ENCODE measurements at regions not wholly inside any gene's neighbourhood (a gene's known extent, or its start where the extent isn't known, plus 50 kb on each side); places are given as distances from the start of the nearest gene placed in this dataset.

GRCh38 chr4:108328383-108328732 is 159.6 kb upstream of the LEF1 start:
- Mint-ChIP-seq H3K4me1 (peaks cover 22% of the 10 kb centered on the region), H3K9me3 (ENCODE audit: low read depth) (no peaks in the 10 kb centered on the region), H3K27me3 (no peaks in the 10 kb centered on the region), H3K4me3 (no peak overlapping the region), H3K27ac (no peak overlapping the region), H3K36me3 (ENCODE audit: low read depth) (no peaks in the 10 kb centered on the region)
- ChIA-PET CTCF (no interaction called here), POLR2A (interaction anchor here (0.7 kb wide), 1 partner anchor 424 kb away, joined by 3 read pairs; no protein-coding TSS in a partner anchor)
- ATAC-seq, result no peak
- intact Hi-C loops (cut with DNase I, micrococcal nuclease), result no loop called here
- DNase-seq, result no peak

- intact Hi-C loops (cut with DNase I, micrococcal nuclease), result no loop called here
- Mint-ChIP-seq H3K36me3 (ENCODE audit: low read depth) (no peaks in the 10 kb centered on the region), H3K4me3 (no peak overlapping the region), H3K27ac (no peak overlapping the region), H3K27me3 (no peaks in the 10 kb centered on the region), H3K4me1 (peaks cover 22% of the 10 kb centered on the region), H3K9me3 (ENCODE audit: low read depth) (no peaks in the 10 kb centered on the region)
- peak; percentile 57 for ATAC-seq
- CTCF ChIA-PET, result interaction anchor here (0.7 to 1.1 kb wide), 3 partner anchors 11 to 314 kb away, joined by 3 to 4 read pairs (median 4); no protein-coding TSS in a partner anchor
- POLR2A ChIA-PET, result interaction anchor here (0.7 kb wide), 1 partner anchor 425 kb away, joined by 3 read pairs; no protein-coding TSS in a partner anchor
- no peak for DNase-seq
Observed at GRCh38 chr4:108327642-108328382, 159.1 kb upstream of the LEF1 start.

GRCh38 chr4:108325561-108325960 is 156.8 kb upstream of the LEF1 start:
- ChIA-PET CTCF (interaction anchor here (0.8 kb wide), 1 partner anchor 306 kb away, joined by 4 read pairs; no protein-coding TSS in a partner anchor), POLR2A (no interaction called here)
- Mint-ChIP-seq H3K27me3 (no peaks in the 10 kb centered on the region), H3K4me3 (no peak overlapping the region), H3K36me3 (ENCODE audit: low read depth) (no peaks in the 10 kb centered on the region), H3K9me3 (ENCODE audit: low read depth) (peaks cover 3% of the 10 kb centered on the region), H3K4me1 (peaks cover 22% of the 10 kb centered on the region), H3K27ac (no peak overlapping the region)
- DNase-seq (no peak), ATAC-seq (no peak)
- intact Hi-C loops (cut with DNase I, micrococcal nuclease), result no loop called here

- ChIA-PET CTCF (no interaction called here), POLR2A (no interaction called here)
- ATAC-seq (no peak), DNase-seq (no peak)
- Mint-ChIP-seq H3K9me3 (ENCODE audit: low read depth) (peaks cover 3% of the 10 kb centered on the region), H3K4me1 (peaks cover 22% of the 10 kb centered on the region), H3K4me3 (no peak overlapping the region), H3K36me3 (ENCODE audit: low read depth) (no peaks in the 10 kb centered on the region), H3K27me3 (no peaks in the 10 kb centered on the region), H3K27ac (no peak overlapping the region)
- intact Hi-C loops (cut with DNase I, micrococcal nuclease), result no loop called here
Observed at GRCh38 chr4:108324450-108324849, 155.7 kb upstream of the LEF1 start.

GRCh38 chr4:108322497-108322896 is 153.8 kb upstream of the LEF1 start:
- ChIA-PET POLR2A (no interaction called here), CTCF (interaction anchor here (1.1 kb wide), 1 partner anchor 14 kb away, joined by 4 read pairs; no protein-coding TSS in a partner anchor)
- H3K27ac Mint-ChIP-seq, result no peak overlapping the region
- H3K27me3 Mint-ChIP-seq, result no peaks in the 10 kb centered on the region
- H3K9me3 Mint-ChIP-seq (ENCODE audit: low read depth), result peaks cover 3% of the 10 kb centered on the region
- intact Hi-C loops (cut with DNase I, micrococcal nuclease), result no loop called here
- ATAC-seq (no peak), DNase-seq (no peak)
- peaks cover 2% of the 10 kb centered on the region for H3K4me1 Mint-ChIP-seq
- H3K4me3 Mint-ChIP-seq, result no peak overlapping the region
- H3K36me3 Mint-ChIP-seq (ENCODE audit: low read depth), result no peaks in the 10 kb centered on the region

GRCh38 chr4:108320061-108320460 is 151.3 kb upstream of the LEF1 start:
- Mint-ChIP-seq H3K9me3 (ENCODE audit: low read depth) (peaks cover 3% of the 10 kb centered on the region), H3K4me3 (no peak overlapping the region), H3K27me3 (peaks cover 2% of the 10 kb centered on the region), H3K27ac (no peak overlapping the region), H3K4me1 (peaks cover 8% of the 10 kb centered on the region), H3K36me3 (ENCODE audit: low read depth) (no peaks in the 10 kb centered on the region)
- intact Hi-C loops (cut with DNase I, micrococcal nuclease), result no loop called here
- ATAC-seq, result no peak
- no peak for DNase-seq
- POLR2A ChIA-PET, result no interaction called here
- CTCF ChIA-PET, result no interaction called here

GRCh38 chr4:108317377-108317776 is 148.6 kb upstream of the LEF1 start:
- H3K27me3 Mint-ChIP-seq, result peaks cover 2% of the 10 kb centered on the region

GRCh38 chr4:108315694-108316093 is 147.0 kb upstream of the LEF1 start:
- ChIA-PET CTCF (interaction anchor here (0.6 to 1.1 kb wide), 3 partner anchors 34 to 226 kb away, joined by 3 to 4 read pairs (median 3); no protein-coding TSS in a partner anchor), POLR2A (no interaction called here)
- DNase-seq (no peak), ATAC-seq (no peak)
- Mint-ChIP-seq H3K36me3 (ENCODE audit: low read depth) (no peaks in the 10 kb centered on the region), H3K27me3 (peaks cover 2% of the 10 kb centered on the region), H3K9me3 (ENCODE audit: low read depth) (no peaks in the 10 kb centered on the region), H3K27ac (peak overlapping the region; percentile 26), H3K4me1 (peaks cover 24% of the 10 kb centered on the region), H3K4me3 (peak overlapping the region; percentile 34)
- intact Hi-C loops (cut with DNase I, micrococcal nuclease), result no loop called here

More at GRCh38 chr4:108317377-108317776, 148.6 kb upstream of the LEF1 start:
- ChIA-PET CTCF (interaction anchor here (1.2 kb wide), 1 partner anchor 10 kb away, joined by 4 read pairs; no protein-coding TSS in a partner anchor), POLR2A (no interaction called here)
- peaks cover 24% of the 10 kb centered on the region for H3K4me1 Mint-ChIP-seq
- H3K4me3 Mint-ChIP-seq, result no peak overlapping the region
- no peaks in the 10 kb centered on the region for H3K36me3 Mint-ChIP-seq (ENCODE audit: low read depth)
- DNase-seq (no peak), ATAC-seq (no peak)
- H3K27ac Mint-ChIP-seq, result no peak overlapping the region
- intact Hi-C loops (cut with DNase I, micrococcal nuclease), result no loop called here
- no peaks in the 10 kb centered on the region for H3K9me3 Mint-ChIP-seq (ENCODE audit: low read depth)

- Mint-ChIP-seq H3K27ac (peak overlapping the region; percentile 26), H3K27me3 (peaks cover 2% of the 10 kb centered on the region), H3K9me3 (ENCODE audit: low read depth) (no peaks in the 10 kb centered on the region), H3K4me3 (peak overlapping the region; percentile 34), H3K4me1 (peaks cover 24% of the 10 kb centered on the region), H3K36me3 (ENCODE audit: low read depth) (no peaks in the 10 kb centered on the region)
- no peak for ATAC-seq
- intact Hi-C loops (cut with DNase I, micrococcal nuclease), result no loop called here
- CTCF ChIA-PET, result interaction anchor here (0.9 to 1.1 kb wide), 2 partner anchors 35 to 54 kb away, joined by 3 read pairs; no protein-coding TSS in a partner anchor
- DNase-seq, result no peak
- POLR2A ChIA-PET, result no interaction called here
Observed at GRCh38 chr4:108314900-108315589, 146.3 kb upstream of the LEF1 start.

GRCh38 chr4:108313546-108314339 is 145.0 kb upstream of the LEF1 start:
- POLR2A ChIA-PET, result interaction anchor here (0.6 kb wide), 1 partner anchor 145 kb away, joined by 4 read pairs; the partner anchor contains the start of gene LEF1
- no peaks in the 10 kb centered on the region for H3K9me3 Mint-ChIP-seq (ENCODE audit: low read depth)
- no peaks in the 10 kb centered on the region for H3K36me3 Mint-ChIP-seq (ENCODE audit: low read depth)
- CTCF ChIA-PET, result no interaction called here
- peaks cover 24% of the 10 kb centered on the region for H3K4me1 Mint-ChIP-seq
- ATAC-seq (peak; percentile 78), DNase-seq (peak; percentile 24)
- peaks cover 2% of the 10 kb centered on the region for H3K27me3 Mint-ChIP-seq
- intact Hi-C loops (cut with DNase I, micrococcal nuclease), result no loop called here
- H3K4me3 Mint-ChIP-seq, result no peak overlapping the region
- H3K27ac Mint-ChIP-seq, result no peak overlapping the region

GRCh38 chr4:108311313-108311712 is 142.6 kb upstream of the LEF1 start:
- no peaks in the 10 kb centered on the region for H3K36me3 Mint-ChIP-seq (ENCODE audit: low read depth)
- ChIA-PET POLR2A (no interaction called here), CTCF (interaction anchor here (0.7 kb wide), 1 partner anchor 672 kb away, joined by 4 read pairs; no protein-coding TSS in a partner anchor)
- DNase-seq (no peak), ATAC-seq (no peak)
- H3K4me3 Mint-ChIP-seq, result no peak overlapping the region
- no peaks in the 10 kb centered on the region for H3K9me3 Mint-ChIP-seq (ENCODE audit: low read depth)
- peaks cover 27% of the 10 kb centered on the region for H3K4me1 Mint-ChIP-seq
- H3K27me3 Mint-ChIP-seq, result peaks cover 2% of the 10 kb centered on the region
- intact Hi-C loops (cut with DNase I, micrococcal nuclease), result no loop called here
- H3K27ac Mint-ChIP-seq, result no peak overlapping the region

All from activated CD4-positive, alpha-beta T cell treated with anti-CD3 and anti-CD28 coated beads for 36 hours (primary cell).